ENCODE measurements at regions not wholly inside any gene's neighbourhood (a gene's known extent, or its start where the extent isn't known, plus 50 kb on each side); places are given as distances from the start of the nearest gene placed in this dataset.

DNA sequence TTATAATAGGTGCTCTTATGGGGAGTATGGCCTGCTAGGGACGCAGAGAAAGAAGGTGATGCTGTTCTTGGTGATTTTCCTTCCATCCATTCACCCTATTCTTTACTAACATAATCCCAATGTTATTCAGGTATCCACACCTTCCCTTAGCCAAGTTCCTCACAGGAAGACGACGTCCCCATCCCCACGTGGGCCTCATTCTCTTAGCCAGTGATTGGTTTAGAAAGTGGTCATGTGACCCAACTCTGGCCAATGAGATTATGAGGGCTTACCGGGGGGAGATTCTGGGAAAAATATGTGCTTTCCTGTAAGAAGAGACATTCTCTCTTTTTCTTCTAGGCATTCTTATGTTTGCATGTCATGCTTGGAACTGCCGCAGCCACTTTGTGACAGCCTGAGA lies 474.7 kb downstream of the HAPSTR1 start:
- H3K4me3 ChIP-seq (ENCODE audit: low read depth, low read length), result no peak overlapping the region
- H3K27ac ChIP-seq (ENCODE audit: insufficient read depth, low read length, poor library complexity, severe bottlenecking), result no peak overlapping the region
- Mint-ChIP-seq H3K4me1 (peaks cover 0 to 2% (median 0%) of the 10 kb centered on the region in 4 donors), H3K4me3 (no peak overlapping the region), H3K36me3 (no peaks in the 10 kb centered on the region), H3K27ac (no peak overlapping the region), H3K9me3 (peaks cover 0 to 7% (median 2%) of the 10 kb centered on the region in 7 donors), H3K27me3 (no peaks in the 10 kb centered on the region)
- H3K9me3 ChIP-seq (ENCODE audit: control insufficient read depth in 2 of 2, low read length in 2 of 2), result no peaks in the 10 kb centered on the region
- ATAC-seq (ENCODE audit: low read depth in 2 of 2), result no peak
- H3K36me3 ChIP-seq (ENCODE audit: control insufficient read depth, insufficient read depth, low read length), result no peaks in the 10 kb centered on the region
- H3K4me1 ChIP-seq (ENCODE audit: control insufficient read depth, insufficient read depth, low read length, poor library complexity, severe bottlenecking), result peaks cover 3% of the 10 kb centered on the region
- no peak for DNase-seq
- H3K27me3 ChIP-seq (ENCODE audit: control insufficient read depth, insufficient read depth, low read length), result no peaks in the 10 kb centered on the region

GRCh38 chr16:9567666-9568065 lies 476.2 kb downstream of the HAPSTR1 start:
- H3K4me1 Mint-ChIP-seq, result peaks cover 0 to 2% (median 0%) of the 10 kb centered on the region in 4 donors
- peaks cover 0 to 7% (median 2%) of the 10 kb centered on the region in 7 donors for H3K9me3 Mint-ChIP-seq
- Histone ChIP-seq H3K4me3 (ENCODE audit: low read depth, low read length) (no peak overlapping the region), H3K27me3 (ENCODE audit: control insufficient read depth, insufficient read depth, low read length) (no peaks in the 10 kb centered on the region), H3K4me1 (ENCODE audit: control insufficient read depth, insufficient read depth, low read length, poor library complexity, severe bottlenecking) (peaks cover 3% of the 10 kb centered on the region), H3K27ac (ENCODE audit: insufficient read depth, low read length, poor library complexity, severe bottlenecking) (no peak overlapping the region), H3K36me3 (ENCODE audit: control insufficient read depth, insufficient read depth, low read length) (no peaks in the 10 kb centered on the region), H3K9me3 (ENCODE audit: control insufficient read depth in 2 of 2, low read length in 2 of 2) (no peaks in the 10 kb centered on the region)
- DNase-seq (no peak), ATAC-seq (ENCODE audit: low read depth in 2 of 2) (no peak)
- no peak overlapping the region for H3K27ac Mint-ChIP-seq
- no peaks in the 10 kb centered on the region for H3K36me3 Mint-ChIP-seq
- no peak overlapping the region for H3K4me3 Mint-ChIP-seq
- no peaks in the 10 kb centered on the region for H3K27me3 Mint-ChIP-seq

- H3K36me3 ChIP-seq (ENCODE audit: control insufficient read depth, insufficient read depth, low read length), result no peaks in the 10 kb centered on the region
- H3K4me1 Mint-ChIP-seq, result peaks cover 0 to 2% (median 0%) of the 10 kb centered on the region in 4 donors
- no peaks in the 10 kb centered on the region for H3K27me3 Mint-ChIP-seq
- peaks cover 3% of the 10 kb centered on the region for H3K4me1 ChIP-seq (ENCODE audit: control insufficient read depth, insufficient read depth, low read length, poor library complexity, severe bottlenecking)
- no peak for ATAC-seq (ENCODE audit: low read depth in 2 of 2)
- no peaks in the 10 kb centered on the region for H3K27me3 ChIP-seq (ENCODE audit: control insufficient read depth, insufficient read depth, low read length)
- H3K9me3 Mint-ChIP-seq, result peaks cover 0 to 7% (median 2%) of the 10 kb centered on the region in 7 donors
- peak overlapping the region in 2 of 3 donors; percentile 1 to 54 for H3K27ac Mint-ChIP-seq
- no peak overlapping the region for H3K4me3 Mint-ChIP-seq
- no peak for DNase-seq
- H3K9me3 ChIP-seq (ENCODE audit: control insufficient read depth in 2 of 2, low read length in 2 of 2), result no peaks in the 10 kb centered on the region
- no peak overlapping the region for H3K4me3 ChIP-seq (ENCODE audit: low read depth, low read length)
- H3K36me3 Mint-ChIP-seq, result no peaks in the 10 kb centered on the region
- H3K27ac ChIP-seq (ENCODE audit: insufficient read depth, low read length, poor library complexity, severe bottlenecking), result no peak overlapping the region
Measured at GRCh38 chr16:9568261-9568660, 476.8 kb downstream of the HAPSTR1 start.

DNA sequence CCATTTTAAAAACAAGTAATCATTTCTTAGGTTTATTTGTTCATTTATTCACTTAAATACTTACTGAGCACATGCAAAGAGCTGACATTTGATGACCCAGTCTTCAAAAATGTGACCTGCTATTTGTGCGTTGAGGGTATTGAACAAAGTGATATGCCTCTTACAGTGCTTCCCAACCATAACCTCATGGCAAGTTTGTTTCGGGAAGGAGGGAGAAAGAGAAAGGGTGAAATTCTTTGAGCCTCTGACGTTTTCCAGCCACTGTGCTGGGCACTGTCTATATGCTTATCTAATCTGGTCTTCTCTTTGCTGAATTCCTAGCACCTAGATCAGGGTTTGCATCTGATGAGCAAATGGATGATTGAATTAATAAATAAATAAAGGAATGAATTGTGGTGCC lies 479.1 kb downstream of the HAPSTR1 start:
- Histone ChIP-seq H3K4me3 (ENCODE audit: low read depth, low read length) (no peak overlapping the region), H3K27ac (ENCODE audit: insufficient read depth, low read length, poor library complexity, severe bottlenecking) (no peak overlapping the region), H3K4me1 (ENCODE audit: control insufficient read depth, insufficient read depth, low read length, poor library complexity, severe bottlenecking) (peaks cover 3% of the 10 kb centered on the region), H3K9me3 (ENCODE audit: control insufficient read depth in 2 of 2, low read length in 2 of 2) (no peaks in the 10 kb centered on the region), H3K27me3 (ENCODE audit: control insufficient read depth, insufficient read depth, low read length) (no peaks in the 10 kb centered on the region), H3K36me3 (ENCODE audit: control insufficient read depth, insufficient read depth, low read length) (no peaks in the 10 kb centered on the region)
- Mint-ChIP-seq H3K9me3 (peaks cover 0 to 6% (median 2%) of the 10 kb centered on the region in 7 donors), H3K4me3 (no peak overlapping the region), H3K27ac (no peak overlapping the region), H3K4me1 (peaks cover 0 to 2% (median 0%) of the 10 kb centered on the region in 4 donors), H3K27me3 (no peaks in the 10 kb centered on the region), H3K36me3 (no peaks in the 10 kb centered on the region)
- DNase-seq, result no peak
- no peak for ATAC-seq (ENCODE audit: low read depth in 2 of 2)

DNA sequence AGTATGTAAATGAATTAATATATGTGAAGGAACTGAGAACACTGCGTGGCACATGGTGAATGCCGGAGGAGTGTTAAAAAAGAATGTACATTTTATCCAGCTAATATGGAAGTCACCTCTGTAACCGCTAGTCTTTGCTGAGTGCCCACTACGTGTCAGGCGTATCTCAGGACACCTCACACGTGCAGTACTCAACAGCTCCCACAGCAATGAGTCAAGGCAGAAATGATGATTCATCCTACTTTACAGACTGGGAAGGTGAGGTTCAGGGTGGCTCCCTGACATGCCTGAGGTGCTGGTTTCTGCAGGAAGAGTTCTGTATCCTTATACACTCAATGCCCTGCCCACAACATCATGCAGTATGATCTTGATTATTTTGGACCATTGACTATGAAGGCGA lies 487.0 kb downstream of the HAPSTR1 start:
- H3K4me1 Mint-ChIP-seq, result no peaks in the 10 kb centered on the region
- no peak overlapping the region for H3K4me3 ChIP-seq (ENCODE audit: low read depth, low read length)
- H3K4me3 Mint-ChIP-seq, result no peak overlapping the region
- no peaks in the 10 kb centered on the region for H3K4me1 ChIP-seq (ENCODE audit: control insufficient read depth, insufficient read depth, low read length, poor library complexity, severe bottlenecking)
- H3K27ac Mint-ChIP-seq, result no peak overlapping the region
- no peaks in the 10 kb centered on the region for H3K27me3 Mint-ChIP-seq
- no peak overlapping the region for H3K27ac ChIP-seq (ENCODE audit: insufficient read depth, low read length, poor library complexity, severe bottlenecking)
- H3K9me3 Mint-ChIP-seq, result peaks cover 0 to 8% (median 3%) of the 10 kb centered on the region in 7 donors
- no peaks in the 10 kb centered on the region for H3K9me3 ChIP-seq (ENCODE audit: control insufficient read depth in 2 of 2, low read length in 2 of 2)
- no peaks in the 10 kb centered on the region for H3K27me3 ChIP-seq (ENCODE audit: control insufficient read depth, insufficient read depth, low read length)
- H3K36me3 ChIP-seq (ENCODE audit: control insufficient read depth, insufficient read depth, low read length), result no peaks in the 10 kb centered on the region
- no peak for DNase-seq
- H3K36me3 Mint-ChIP-seq, result no peaks in the 10 kb centered on the region
- ATAC-seq (ENCODE audit: low read depth in 2 of 2), result no peak

GRCh38 chr16:9580025-9580424 lies 488.6 kb downstream of the HAPSTR1 start:
- Histone ChIP-seq H3K27ac (ENCODE audit: insufficient read depth, low read length, poor library complexity, severe bottlenecking) (no peak overlapping the region), H3K9me3 (ENCODE audit: control insufficient read depth in 2 of 2, low read length in 2 of 2) (no peaks in the 10 kb centered on the region), H3K4me1 (ENCODE audit: control insufficient read depth, insufficient read depth, low read length, poor library complexity, severe bottlenecking) (no peaks in the 10 kb centered on the region), H3K36me3 (ENCODE audit: control insufficient read depth, insufficient read depth, low read length) (no peaks in the 10 kb centered on the region), H3K27me3 (ENCODE audit: control insufficient read depth, insufficient read depth, low read length) (no peaks in the 10 kb centered on the region), H3K4me3 (ENCODE audit: low read depth, low read length) (no peak overlapping the region)
- no peak for ATAC-seq (ENCODE audit: low read depth in 2 of 2)
- Mint-ChIP-seq H3K4me1 (no peaks in the 10 kb centered on the region), H3K36me3 (no peaks in the 10 kb centered on the region), H3K27ac (no peak overlapping the region), H3K4me3 (no peak overlapping the region), H3K9me3 (peaks cover 0 to 8% (median 3%) of the 10 kb centered on the region in 7 donors), H3K27me3 (no peaks in the 10 kb centered on the region)
- no peak for DNase-seq

GRCh38 chr16:9593440-9593839 lies 502.0 kb downstream of the HAPSTR1 start:
- peaks cover 0 to 6% (median 2%) of the 10 kb centered on the region in 7 donors for H3K9me3 Mint-ChIP-seq
- no peak for DNase-seq

GRCh38 chr16:9594047-9594446 lies 502.6 kb downstream of the HAPSTR1 start:
- Histone ChIP-seq H3K4me1 (ENCODE audit: control insufficient read depth, insufficient read depth, low read length, poor library complexity, severe bottlenecking) (no peaks in the 10 kb centered on the region), H3K27ac (ENCODE audit: insufficient read depth, low read length, poor library complexity, severe bottlenecking) (no peak overlapping the region), H3K9me3 (ENCODE audit: control insufficient read depth in 2 of 2, low read length in 2 of 2) (no peaks in the 10 kb centered on the region), H3K27me3 (ENCODE audit: control insufficient read depth, insufficient read depth, low read length) (no peaks in the 10 kb centered on the region), H3K4me3 (ENCODE audit: low read depth, low read length) (no peak overlapping the region), H3K36me3 (ENCODE audit: control insufficient read depth, insufficient read depth, low read length) (no peaks in the 10 kb centered on the region)
- peaks cover 0 to 6% (median 2%) of the 10 kb centered on the region in 7 donors for H3K9me3 Mint-ChIP-seq
- DNase-seq (no peak), ATAC-seq (ENCODE audit: low read depth in 2 of 2) (no peak)
- H3K4me3 Mint-ChIP-seq, result no peak overlapping the region
- no peak overlapping the region for H3K27ac Mint-ChIP-seq
- no peaks in the 10 kb centered on the region for H3K36me3 Mint-ChIP-seq
- H3K4me1 Mint-ChIP-seq, result no peaks in the 10 kb centered on the region
- no peaks in the 10 kb centered on the region for H3K27me3 Mint-ChIP-seq

More at GRCh38 chr16:9593440-9593839, 502.0 kb downstream of the HAPSTR1 start:
- Histone ChIP-seq H3K4me3 (ENCODE audit: low read depth, low read length) (no peak overlapping the region), H3K27me3 (ENCODE audit: control insufficient read depth, insufficient read depth, low read length) (no peaks in the 10 kb centered on the region), H3K36me3 (ENCODE audit: control insufficient read depth, insufficient read depth, low read length) (no peaks in the 10 kb centered on the region), H3K27ac (ENCODE audit: insufficient read depth, low read length, poor library complexity, severe bottlenecking) (no peak overlapping the region), H3K4me1 (ENCODE audit: control insufficient read depth, insufficient read depth, low read length, poor library complexity, severe bottlenecking) (no peaks in the 10 kb centered on the region), H3K9me3 (ENCODE audit: control insufficient read depth in 2 of 2, low read length in 2 of 2) (no peaks in the 10 kb centered on the region)
- Mint-ChIP-seq H3K36me3 (no peaks in the 10 kb centered on the region), H3K4me1 (no peaks in the 10 kb centered on the region), H3K27me3 (no peaks in the 10 kb centered on the region), H3K27ac (no peak overlapping the region), H3K4me3 (no peak overlapping the region)
- ATAC-seq (ENCODE audit: low read depth in 2 of 2), result no peak
